Endothelial cell of umbilical vein (primary cell): ENCODE measurements at regions not wholly inside any gene's neighbourhood (a gene's known extent, or its start where the extent isn't known, plus 50 kb on each side); places are given as distances from the start of the nearest gene placed in this dataset.

ENCODE experiments used
- CTCF ChIP-seq, 2 donors: IDR thresholded peaks; 1 replicate in 1 of 2; 2 replicates in 1 of 2; pipeline ENCODE4 v1.5.1; 2011; ENCODE audit warnings: low read length in 2 of 2, mild to moderate bottlenecking in 2 of 2, moderate library complexity in 2 of 2, control low read depth in 1 of 2, inconsistent platforms in 1 of 2, low read depth in 1 of 2; ENCODE audit not compliant: insufficient read depth in 1 of 2; ENCODE audit errors: extremely low read depth in 1 of 2
- EZH2 ChIP-seq: IDR thresholded peaks from 2 replicates; pipeline ENCODE4 v1.6.1; 2012; ENCODE audit warnings: borderline replicate concordance, low read depth, mild to moderate bottlenecking, moderate library complexity, low read length, inconsistent platforms; ENCODE audit not compliant: severe bottlenecking
- JUN ChIP-seq: IDR thresholded peaks from 2 replicates; pipeline ENCODE4 v1.6.1; 2011; ENCODE audit warnings: borderline replicate concordance, low read depth; ENCODE audit not compliant: insufficient read length, insufficient read depth
- MAX ChIP-seq: IDR thresholded peaks from 2 replicates; pipeline ENCODE4 v1.6.1; 2011; ENCODE audit not compliant: insufficient read depth, insufficient read length
- MYC ChIP-seq: IDR thresholded peaks from one replicate; pipeline ENCODE4 v1.6.1; 2011; ENCODE audit warnings: mild to moderate bottlenecking, low read depth, low read length
- POLR2A ChIP-seq: IDR thresholded peaks from 2 replicates; pipeline ENCODE4 v1.6.1; 2012; ENCODE audit warnings: low read depth, mild to moderate bottlenecking, control low read depth, low read length

- no peak for TF ChIP-seq CTCF (IDR thresholded peaks at IDR 0.05; ENCODE audit: extremely low read depth in 1 of 2, insufficient read depth in 1 of 2, low read depth in 1 of 2, low read length in 2 of 2)
- no peak for TF ChIP-seq MAX
- TF ChIP-seq POLR2A, result no peak
- TF ChIP-seq EZH2, result no peak
- no peak for TF ChIP-seq MYC
- no peak for TF ChIP-seq JUN
These were observed 154.2 kb upstream of the HMHB1 start for GRCh38 chr5:143657647-143658285.
